GM18507 (cell line): ENCODE measurements at regions not wholly inside any gene's neighbourhood (a gene's known extent, or its start where the extent isn't known, plus 50 kb on each side); places are given as distances from the start of the nearest gene placed in this dataset.
A peak's percentile ranks its signal among the peaks of the same experiment; 100 is the strongest.
"Not testable (repeated sequence)": the region's sequence is repeated elsewhere in the genome, so short reads cannot be mapped to it uniquely, and the experiment has no call there.

Source experiments
- DNase-seq: peaks from one replicate; pipeline ENCODE4 v3.0.0; 2011; ENCODE audit warnings: low read depth; ENCODE audit not compliant: insufficient read length; ENCODE audit errors: extremely low spot score
- FAIRE-seq: peaks from 2 replicates; lab custom pipeline; 2011; peaks lifted over from hg19 to GRCh38; lab: Jason Lieb, UNC

DNA sequence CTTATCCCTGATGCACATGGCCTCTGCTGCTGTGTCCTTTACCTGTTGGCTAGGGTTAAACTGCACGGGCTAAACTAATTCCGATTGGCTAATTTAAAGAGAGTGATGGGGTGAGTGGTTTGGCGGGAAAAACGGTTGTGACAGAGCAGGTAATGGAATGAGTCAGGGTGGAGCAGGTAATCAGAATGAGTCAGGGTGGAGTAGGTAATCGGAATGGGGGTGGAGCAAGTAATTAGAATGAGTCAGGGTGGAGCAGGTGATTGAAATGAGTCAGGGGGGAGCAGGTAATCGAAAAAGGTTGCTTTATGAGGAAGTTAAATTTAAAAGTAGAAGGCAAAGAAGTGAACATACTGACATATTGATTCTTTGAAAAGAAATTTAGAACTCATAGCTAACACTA lies 185.2 kb downstream of the OTOL1 start:
- DNase-seq, FAIRE-seq: not testable (repeated sequence)

DNA sequence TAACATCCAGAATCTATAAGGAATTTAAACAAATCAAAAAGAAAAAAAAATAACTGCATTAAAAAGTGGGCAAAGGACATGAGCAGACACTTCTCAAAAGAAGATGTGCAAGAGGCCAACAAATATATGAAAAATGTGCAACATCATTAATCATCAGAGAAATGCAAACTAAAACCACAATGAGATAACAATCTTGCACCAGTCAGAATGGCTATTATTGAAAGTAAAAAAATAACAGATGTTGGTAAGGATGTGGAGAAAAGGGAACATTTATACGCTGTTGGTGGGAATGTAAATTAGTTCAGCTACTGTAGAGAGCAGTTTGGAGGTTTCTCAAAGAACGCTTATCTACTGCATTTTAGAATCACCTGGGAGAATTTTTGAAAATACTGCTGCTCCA lies 186.1 kb downstream of the OTOL1 start:
- DNase-seq (no peak), FAIRE-seq (no peak)

DNA sequence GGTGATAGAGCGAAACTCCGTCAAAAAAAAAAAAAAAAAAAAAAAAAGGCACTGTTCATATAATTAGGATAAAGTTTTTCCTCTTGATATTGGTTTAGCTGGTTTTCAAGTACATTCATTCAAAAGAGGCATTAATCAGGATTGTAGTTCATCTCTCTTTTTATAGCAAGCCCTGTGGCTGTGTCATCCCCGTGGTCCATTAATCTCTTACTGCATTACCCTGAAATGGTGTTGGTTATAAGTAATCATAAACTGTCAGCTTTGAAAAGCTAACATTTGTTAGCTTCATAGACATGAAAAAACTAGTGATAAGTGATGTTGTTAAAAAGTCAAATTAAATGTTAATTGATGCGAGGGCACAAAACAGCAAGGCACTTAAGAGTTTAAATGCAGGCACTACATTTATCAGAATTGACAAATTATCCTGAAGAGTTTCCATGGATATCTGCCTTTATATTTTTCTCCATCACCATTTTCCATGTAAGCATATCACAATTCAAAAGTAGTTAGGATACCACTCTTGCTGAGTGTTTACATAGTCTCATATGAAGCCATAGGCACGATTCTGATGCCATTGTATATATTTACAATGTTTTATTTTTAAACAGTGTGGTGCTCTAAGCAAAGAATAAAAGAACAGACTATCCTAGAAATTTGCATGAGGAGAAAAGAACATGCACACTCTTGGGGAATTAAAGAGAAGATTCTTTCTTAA lies 193.1 kb downstream of the OTOL1 start:
- DNase-seq (no peak), FAIRE-seq (no peak)

- DNase-seq (no peak), FAIRE-seq (no peak)
Measured at GRCh38 chr3:161690299-161690620, 193.7 kb downstream of the OTOL1 start.

GRCh38 chr3:161691677-161692076 lies 195.1 kb downstream of the OTOL1 start:
- DNase-seq = no peak
- no peak for FAIRE-seq

GRCh38 chr3:161694682-161695564 lies 198.3 kb downstream of the OTOL1 start:
- no peak for DNase-seq
- FAIRE-seq = peak; percentile 42

- FAIRE-seq (no peak), DNase-seq (no peak)
Measured at GRCh38 chr3:161695811-161696210, 199.2 kb downstream of the OTOL1 start.

GRCh38 chr3:161700998-161701397 lies 204.4 kb downstream of the OTOL1 start:
- FAIRE-seq (no peak), DNase-seq (no peak)

- DNase-seq, FAIRE-seq: not testable (repeated sequence)
Measured at GRCh38 chr3:161707253-161707652, 210.6 kb downstream of the OTOL1 start.

DNA sequence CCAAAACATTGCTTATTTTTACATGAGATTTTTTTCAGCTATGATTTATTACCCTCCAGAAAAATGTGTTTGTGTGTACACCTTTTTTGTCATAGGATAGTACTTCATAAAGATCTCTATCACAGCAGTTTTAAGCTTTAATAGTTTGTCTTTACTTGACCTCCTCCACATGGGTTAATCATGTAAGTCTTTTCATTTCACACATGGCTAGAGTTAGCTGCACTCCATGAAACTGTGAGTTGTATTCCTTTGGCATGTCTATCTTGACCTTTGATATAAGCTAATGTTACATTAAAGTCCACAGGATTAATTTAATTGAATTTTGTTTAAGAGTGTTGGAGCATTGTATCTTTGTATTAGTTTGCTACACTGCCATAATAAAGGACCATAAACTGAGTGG lies 217.1 kb downstream of the OTOL1 start:
- DNase-seq = no peak
- no peak for FAIRE-seq

DNA sequence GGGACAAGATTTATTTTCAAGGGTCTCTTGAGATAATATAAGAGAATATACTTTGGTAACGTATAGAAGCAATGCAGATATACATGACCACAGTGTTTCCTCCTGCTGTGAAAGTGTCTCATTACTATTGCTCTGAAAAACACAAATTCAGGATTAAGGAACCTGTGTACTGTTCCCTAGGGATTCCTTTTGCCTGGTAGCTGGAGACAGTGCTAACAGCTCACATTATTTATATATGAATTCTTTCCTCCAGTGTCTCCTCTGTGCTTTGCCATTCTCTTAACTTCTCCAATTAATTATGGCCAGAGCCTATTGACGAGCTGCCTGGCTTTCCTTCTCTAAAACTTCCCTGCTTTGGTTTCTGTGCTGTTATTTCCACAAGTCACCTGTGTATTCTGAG lies 235.4 kb downstream of the OTOL1 start:
- no peak for DNase-seq
- FAIRE-seq = no peak

DNA sequence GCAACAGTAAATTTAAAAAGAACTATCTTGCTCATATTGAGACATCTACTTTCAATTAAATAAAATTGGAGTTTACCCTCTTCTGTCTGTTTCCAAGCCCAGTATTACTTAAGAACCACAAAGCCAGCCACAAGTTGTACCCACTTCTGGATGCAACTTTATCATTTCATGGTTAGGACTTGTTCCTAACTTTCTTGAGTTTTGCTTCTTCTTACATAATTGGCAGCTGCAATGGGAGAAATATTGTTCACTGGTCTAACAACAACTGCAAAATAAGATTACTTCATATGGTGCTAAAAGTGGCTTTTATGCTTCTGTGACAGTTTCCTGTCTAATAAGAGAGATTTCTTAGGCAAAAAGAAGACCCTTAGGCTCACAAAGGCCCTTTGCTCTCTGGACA lies 240.6 kb downstream of the OTOL1 start:
- no peak for FAIRE-seq
- no peak for DNase-seq

- FAIRE-seq = no peak
- DNase-seq = no peak
Measured at GRCh38 chr3:161740421-161740820, 243.8 kb downstream of the OTOL1 start.

DNA sequence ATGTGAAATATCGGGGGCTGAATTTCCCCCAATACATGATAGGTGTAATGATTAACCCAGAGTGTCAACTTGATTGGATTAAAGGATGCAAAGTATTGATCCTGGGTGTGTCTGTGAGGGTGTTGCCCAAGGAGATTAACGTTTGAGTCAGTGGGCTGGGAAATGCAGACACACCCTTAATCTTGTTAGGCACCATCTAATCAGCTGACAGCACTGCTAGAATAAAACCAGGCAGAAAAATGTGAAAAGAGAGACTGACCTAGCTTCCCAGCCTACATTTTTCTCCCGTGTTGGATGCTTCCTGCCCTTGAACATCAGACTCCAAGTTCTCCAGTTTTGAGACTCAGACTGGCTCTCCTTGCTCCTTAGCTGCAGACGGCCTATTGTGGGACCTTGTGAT lies 247.8 kb downstream of the OTOL1 start:
- FAIRE-seq = no peak

GRCh38 chr3:161745741-161746140 lies 249.1 kb downstream of the OTOL1 start:
- no peak for FAIRE-seq
- DNase-seq = no peak

More for the DNA sequence above, 247.8 kb downstream of the OTOL1 start:
- no peak for DNase-seq

DNA sequence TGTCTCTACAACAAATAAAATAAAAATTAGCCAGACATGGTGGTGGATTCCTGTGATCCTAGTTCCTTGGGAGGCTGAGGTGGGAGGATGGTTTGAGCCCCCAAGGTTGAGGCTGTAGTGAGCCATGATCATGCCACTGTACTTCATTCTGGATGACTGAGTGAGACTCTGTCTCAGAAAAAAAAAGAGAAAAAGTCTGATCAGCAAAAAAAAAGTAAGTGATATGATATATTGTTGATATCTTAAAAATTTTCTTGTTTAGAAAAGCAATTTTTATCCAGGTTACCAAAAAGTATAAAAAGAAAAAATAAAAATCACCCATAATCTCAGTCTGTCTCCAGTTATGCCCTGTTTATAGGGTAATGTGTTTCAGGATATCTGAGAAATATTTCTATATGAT lies 251.4 kb downstream of the OTOL1 start:
- FAIRE-seq = no peak
- DNase-seq = no peak

DNA sequence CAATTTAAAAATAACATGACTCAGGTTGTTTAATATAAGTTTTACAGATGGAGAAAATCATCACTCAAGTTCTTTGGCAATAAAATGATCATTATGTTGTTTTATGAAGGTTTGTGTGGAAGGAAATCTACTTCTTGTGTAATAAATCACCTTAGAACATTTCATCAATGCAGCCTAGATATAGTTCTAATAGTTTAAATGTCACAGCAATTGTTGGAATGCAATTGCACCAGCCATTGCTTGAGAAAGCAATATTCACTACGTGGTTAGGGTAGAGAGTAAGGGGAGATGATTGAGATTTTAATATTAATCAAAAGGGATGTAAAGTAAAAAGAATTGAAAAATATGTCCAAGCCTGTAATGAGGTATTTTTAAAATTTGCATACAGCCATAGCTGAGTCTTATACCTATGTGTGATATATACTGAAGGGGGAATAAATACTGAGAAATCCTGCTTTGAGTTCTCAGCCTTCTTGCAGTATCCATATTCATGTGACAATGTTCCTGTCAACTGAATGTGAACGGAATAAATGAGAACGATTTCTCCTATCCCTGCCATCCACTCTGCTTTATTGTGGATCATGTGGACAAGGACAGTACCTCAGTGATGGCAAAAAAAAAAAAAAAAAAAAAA lies 257.9 kb downstream of the OTOL1 start:
- FAIRE-seq = no peak

GRCh38 chr3:161759444-161759843 lies 262.8 kb downstream of the OTOL1 start:
- DNase-seq (no peak), FAIRE-seq (no peak)

More for the DNA sequence above, 257.9 kb downstream of the OTOL1 start:
- DNase-seq = no peak

GRCh38 chr3:161766331-161766730 lies 269.7 kb downstream of the OTOL1 start:
- no peak for FAIRE-seq

More at GRCh38 chr3:161766331-161766730, 269.7 kb downstream of the OTOL1 start:
- DNase-seq = no peak
